Dendritic cell treated with granulocyte-macrophage colony-stimulating factor and Interleukin-4, amounts not matched to agents 40 ng/mL and 50 ng/mL, for 4 days (primary cell): ENCODE measurements at regions not wholly inside any gene's neighbourhood (a gene's known extent, or its start where the extent isn't known, plus 50 kb on each side); places are given as distances from the start of the nearest gene placed in this dataset.

Experiments used
- H3K27ac Mint-ChIP-seq: one replicate; pipeline ENCODE4 v1.8.0; 2022; ENCODE audit warnings: mild to moderate bottlenecking, mixed read lengths
- H3K27me3 Mint-ChIP-seq: one replicate; pipeline ENCODE4 v1.8.0; 2022; ENCODE audit warnings: mild to moderate bottlenecking, mixed read lengths
- H3K36me3 Mint-ChIP-seq: one replicate; pipeline ENCODE4 v1.8.0; 2022; ENCODE audit warnings: low read depth, mixed read lengths
- H3K4me1 Mint-ChIP-seq: one replicate; pipeline ENCODE4 v1.8.0; 2022; ENCODE audit warnings: low read depth, mixed read lengths
- H3K4me3 Mint-ChIP-seq: one replicate; pipeline ENCODE4 v1.8.0; 2022; ENCODE audit warnings: mild to moderate bottlenecking, moderate library complexity, mixed read lengths
- H3K9me3 Mint-ChIP-seq: one replicate; pipeline ENCODE4 v1.8.0; 2022; ENCODE audit warnings: mixed read lengths
- intact Hi-C: fragments of 100-400 bp; cut with micrococcal nuclease; formaldehyde crosslinking; loops from one replicate; pipeline ENCODE4 v1.15.0; 2022

DNA sequence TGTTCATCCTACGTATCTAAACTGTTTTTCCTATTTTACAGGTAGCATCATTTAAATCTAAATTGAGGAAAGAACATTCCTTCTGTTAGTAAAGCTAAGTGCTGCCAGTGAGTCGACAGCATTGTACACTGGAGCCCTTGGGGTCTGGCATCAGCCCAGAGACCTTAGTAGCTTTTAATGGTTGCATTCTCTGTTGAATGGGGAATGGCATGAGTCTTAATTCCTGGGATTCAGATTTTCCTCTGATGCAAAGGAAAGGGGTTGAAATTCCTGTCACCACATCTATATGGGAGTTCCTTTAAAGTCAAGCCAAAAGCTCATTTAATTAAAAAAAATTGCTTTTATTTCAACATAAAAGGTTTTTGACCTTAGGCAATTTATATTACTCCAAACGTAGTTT is 148.4 kb upstream of the GBE1 start:
- intact Hi-C loops, result loop anchor here (10.0 kb wide), 1 partner anchor 225 kb away; no protein-coding TSS in a partner anchor
- Mint-ChIP-seq H3K36me3 (no peaks in the 10 kb centered on the region), H3K27ac (no peak overlapping the region), H3K4me3 (no peak overlapping the region), H3K4me1 (peaks cover 14% of the 10 kb centered on the region), H3K9me3 (peaks cover 7% of the 10 kb centered on the region), H3K27me3 (no peaks in the 10 kb centered on the region)

DNA sequence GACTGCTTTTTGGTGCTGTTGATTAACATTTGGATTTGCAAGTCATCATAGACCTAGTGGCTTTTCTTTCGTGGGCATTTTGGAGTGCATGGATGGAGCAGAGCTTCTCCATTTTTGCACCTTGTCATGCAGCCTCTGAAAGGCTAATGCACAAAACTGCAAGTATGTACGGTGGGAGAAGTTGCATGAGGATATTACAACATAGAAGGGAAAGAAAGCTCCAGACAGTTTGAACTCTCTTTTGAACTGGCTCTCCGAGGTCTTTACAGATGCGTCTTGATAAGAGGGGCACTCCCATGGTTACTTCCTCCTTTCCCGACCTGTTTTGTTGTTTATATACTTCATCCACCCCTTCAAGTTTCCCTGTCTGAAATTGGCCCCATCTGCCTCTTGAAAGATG is 147.1 kb upstream of the GBE1 start:
- Mint-ChIP-seq H3K36me3 (no peaks in the 10 kb centered on the region), H3K27me3 (no peaks in the 10 kb centered on the region), H3K4me3 (no peak overlapping the region), H3K9me3 (peaks cover 7% of the 10 kb centered on the region), H3K27ac (no peak overlapping the region), H3K4me1 (peaks cover 14% of the 10 kb centered on the region)
- intact Hi-C loops, result loop anchor here (10.0 kb wide), 1 partner anchor 226 kb away; no protein-coding TSS in a partner anchor

DNA sequence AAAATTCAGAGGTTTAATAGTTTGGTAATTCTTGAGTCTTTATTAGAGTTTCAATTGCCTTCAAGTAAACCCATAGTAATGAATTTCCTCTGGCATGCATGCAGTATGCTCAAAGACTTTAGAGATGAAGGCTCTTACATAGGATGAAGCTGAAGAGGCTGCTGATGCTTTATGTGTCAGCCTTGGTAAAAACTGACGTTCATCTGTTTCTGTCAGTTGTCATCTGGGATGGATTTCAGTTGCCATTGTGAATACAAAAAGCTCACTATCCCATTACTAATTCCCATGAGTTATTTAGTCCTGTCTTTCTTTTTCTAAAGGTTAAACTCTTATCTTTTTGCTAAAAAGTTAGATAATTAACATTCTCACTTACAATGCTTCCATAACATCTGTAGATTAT is 136.9 kb upstream of the GBE1 start:
- H3K4me3 Mint-ChIP-seq, result no peak overlapping the region
- H3K4me1 Mint-ChIP-seq, result no peaks in the 10 kb centered on the region
- no peaks in the 10 kb centered on the region for H3K27me3 Mint-ChIP-seq
- intact Hi-C loops, result no loop called here
- no peaks in the 10 kb centered on the region for H3K36me3 Mint-ChIP-seq
- no peak overlapping the region for H3K27ac Mint-ChIP-seq
- H3K9me3 Mint-ChIP-seq, result no peaks in the 10 kb centered on the region

DNA sequence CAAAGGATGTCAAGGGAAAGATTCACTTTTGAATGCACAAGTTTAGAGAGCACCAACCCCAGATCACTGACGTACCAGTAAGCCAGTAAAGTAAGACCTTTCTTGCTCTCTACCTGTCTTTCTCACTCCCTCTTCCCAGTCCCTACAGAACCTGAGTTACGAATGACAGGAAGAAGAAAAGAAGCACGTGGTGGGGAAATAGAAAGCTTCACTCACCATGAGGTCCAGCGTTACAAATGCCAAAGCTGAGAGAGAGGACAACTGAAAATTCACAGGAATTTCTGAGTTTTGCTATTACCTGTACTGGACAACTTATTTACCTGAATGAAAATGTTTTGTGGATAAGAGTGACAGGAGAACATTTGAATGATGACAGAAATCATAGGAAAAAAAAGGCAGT is 133.2 kb upstream of the GBE1 start:
- intact Hi-C loops, result no loop called here
- Mint-ChIP-seq H3K27me3 (no peaks in the 10 kb centered on the region), H3K4me1 (no peaks in the 10 kb centered on the region), H3K9me3 (no peaks in the 10 kb centered on the region), H3K4me3 (no peak overlapping the region), H3K36me3 (no peaks in the 10 kb centered on the region), H3K27ac (no peak overlapping the region)

DNA sequence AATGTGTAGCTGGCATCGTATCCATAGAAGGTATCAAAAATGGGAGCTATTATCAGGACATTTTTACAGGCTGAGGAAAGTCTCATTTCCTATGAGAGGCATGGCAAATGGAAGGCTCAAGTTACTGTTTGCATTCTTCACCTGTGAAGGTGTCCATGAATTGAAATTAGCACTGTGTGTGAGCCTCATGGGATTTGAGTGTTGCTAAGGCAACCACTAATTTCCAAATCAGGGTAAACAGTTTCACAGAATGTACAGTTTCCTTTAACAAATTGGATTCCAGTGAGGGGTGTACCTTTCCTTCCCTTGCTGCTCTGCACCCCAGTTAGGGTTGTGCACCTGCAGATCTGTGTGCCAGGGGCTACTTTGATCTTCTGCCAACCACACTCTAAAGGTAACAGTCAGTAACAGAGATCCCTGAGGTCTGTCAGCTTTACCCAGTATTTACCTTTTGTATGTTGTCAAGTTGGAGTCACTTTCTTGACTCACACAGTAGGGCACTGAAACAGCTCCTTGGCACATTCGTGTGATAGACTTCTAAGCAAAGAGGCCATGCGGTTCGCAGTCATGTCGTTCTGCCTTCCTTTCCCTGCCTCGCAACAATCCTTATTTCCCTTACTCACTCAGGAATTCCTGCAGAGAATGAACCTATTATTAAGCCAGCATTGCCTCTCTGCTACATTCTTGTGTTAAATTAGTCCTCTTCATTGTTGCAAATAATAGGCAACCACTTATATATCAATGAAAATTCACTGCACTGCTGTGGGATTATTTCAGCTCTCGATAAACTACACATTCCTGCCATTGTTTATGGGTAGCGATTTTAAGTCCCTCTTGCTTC is 129.8 kb upstream of the GBE1 start:
- H3K27me3 Mint-ChIP-seq, result no peaks in the 10 kb centered on the region
- H3K9me3 Mint-ChIP-seq, result no peaks in the 10 kb centered on the region
- H3K4me1 Mint-ChIP-seq, result no peaks in the 10 kb centered on the region
- H3K4me3 Mint-ChIP-seq, result no peak overlapping the region
- no peak overlapping the region for H3K27ac Mint-ChIP-seq
- intact Hi-C loops, result no loop called here
- no peaks in the 10 kb centered on the region for H3K36me3 Mint-ChIP-seq

DNA sequence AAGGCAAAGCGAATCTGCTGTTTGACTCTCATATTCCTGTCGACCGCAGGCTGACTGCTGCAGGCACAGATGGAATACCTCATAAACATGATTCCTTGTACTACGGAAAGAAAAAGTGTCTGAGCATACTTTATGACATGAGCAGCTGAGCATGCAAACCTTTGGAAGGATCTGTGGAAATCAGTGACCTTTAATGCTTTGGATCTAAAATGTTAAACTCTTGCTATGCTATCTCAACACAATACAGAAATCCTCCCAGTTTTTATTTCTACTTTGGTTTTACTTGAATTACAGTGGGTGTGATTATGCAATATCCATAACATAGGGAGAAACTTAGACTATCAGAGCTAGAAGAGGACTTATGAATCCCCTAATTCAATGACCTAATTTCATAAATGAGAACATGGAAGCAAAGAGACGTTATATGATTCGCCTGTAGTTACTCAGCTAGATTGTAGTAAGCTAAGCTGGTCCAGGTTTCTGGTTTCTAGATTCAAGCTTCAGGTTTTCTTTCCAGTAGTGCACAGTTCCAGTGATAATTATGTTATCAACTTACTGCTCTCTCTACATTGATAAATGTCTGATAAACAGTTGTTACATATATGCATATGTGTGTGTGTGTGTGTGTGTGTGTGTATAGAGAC is 127.6 kb upstream of the GBE1 start:
- intact Hi-C loops, result no loop called here
- no peaks in the 10 kb centered on the region for H3K9me3 Mint-ChIP-seq
- no peaks in the 10 kb centered on the region for H3K36me3 Mint-ChIP-seq
- no peaks in the 10 kb centered on the region for H3K4me1 Mint-ChIP-seq
- no peaks in the 10 kb centered on the region for H3K27me3 Mint-ChIP-seq
- H3K4me3 Mint-ChIP-seq, result no peak overlapping the region
- no peak overlapping the region for H3K27ac Mint-ChIP-seq

DNA sequence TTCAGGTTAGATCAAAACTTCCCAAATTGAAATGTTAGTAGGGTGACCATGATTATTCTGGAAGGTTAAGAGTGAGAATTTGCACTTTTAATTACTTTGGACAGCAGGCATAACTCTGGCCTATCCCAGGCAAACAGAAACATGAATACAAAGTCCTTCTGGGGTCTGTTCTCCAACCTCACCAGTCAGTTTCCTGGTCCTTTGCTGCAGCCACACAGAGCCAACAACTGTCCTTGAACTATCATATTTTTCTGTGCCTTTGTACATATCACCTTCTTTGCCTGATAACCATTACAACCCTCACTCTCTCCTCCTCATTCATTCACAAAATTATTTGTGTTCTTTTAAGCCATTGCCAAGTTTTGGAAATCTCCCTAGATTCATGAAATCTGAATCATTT is 126.0 kb upstream of the GBE1 start:
- H3K27me3 Mint-ChIP-seq, result no peaks in the 10 kb centered on the region
- intact Hi-C loops, result no loop called here
- H3K4me3 Mint-ChIP-seq, result no peak overlapping the region
- H3K36me3 Mint-ChIP-seq, result no peaks in the 10 kb centered on the region
- H3K9me3 Mint-ChIP-seq, result no peaks in the 10 kb centered on the region
- H3K4me1 Mint-ChIP-seq, result no peaks in the 10 kb centered on the region
- no peak overlapping the region for H3K27ac Mint-ChIP-seq

DNA sequence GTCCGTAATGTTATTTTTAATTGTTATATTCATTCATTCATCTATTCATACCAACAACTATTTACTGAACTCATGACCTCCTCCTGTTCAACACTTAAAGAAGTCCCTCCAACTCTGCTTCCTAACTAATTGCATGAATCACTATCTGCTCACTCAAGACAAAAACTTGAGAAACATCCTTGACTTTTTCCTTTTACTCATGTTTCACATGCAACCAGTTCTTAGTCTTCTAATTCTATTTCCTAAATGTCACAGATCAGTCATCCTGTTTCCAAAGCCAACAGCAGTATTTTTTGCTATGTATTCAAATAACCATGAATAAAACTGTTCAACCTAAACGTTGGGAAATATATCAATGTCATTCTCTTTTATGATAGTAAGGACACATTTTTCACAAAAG is 124.6 kb upstream of the GBE1 start:
- intact Hi-C loops, result no loop called here
- no peak overlapping the region for H3K27ac Mint-ChIP-seq
- no peaks in the 10 kb centered on the region for H3K36me3 Mint-ChIP-seq
- no peaks in the 10 kb centered on the region for H3K27me3 Mint-ChIP-seq
- H3K9me3 Mint-ChIP-seq, result no peaks in the 10 kb centered on the region
- H3K4me1 Mint-ChIP-seq, result no peaks in the 10 kb centered on the region
- no peak overlapping the region for H3K4me3 Mint-ChIP-seq

DNA sequence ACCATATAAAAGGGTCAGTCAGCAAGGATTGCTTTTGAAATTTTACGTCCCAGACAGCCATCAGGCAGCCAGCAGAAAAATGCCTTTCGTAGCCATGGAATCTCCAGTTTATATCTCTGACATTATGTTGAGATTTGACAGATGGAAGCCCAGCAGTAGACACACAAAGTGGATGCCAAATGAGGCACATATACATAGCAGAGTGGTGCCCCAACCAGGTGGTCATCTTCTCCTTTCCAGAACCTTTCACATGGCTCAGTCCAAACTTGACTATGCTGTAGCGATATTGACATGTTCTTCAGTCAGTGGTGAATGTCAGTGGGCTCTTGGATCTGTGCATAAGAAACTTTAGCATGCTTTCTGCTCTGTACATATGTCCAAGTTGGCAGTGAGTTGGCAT is 123.3 kb upstream of the GBE1 start:
- H3K4me1 Mint-ChIP-seq, result no peaks in the 10 kb centered on the region
- H3K9me3 Mint-ChIP-seq, result peaks cover 2% of the 10 kb centered on the region
- H3K27me3 Mint-ChIP-seq, result no peaks in the 10 kb centered on the region
- intact Hi-C loops, result no loop called here
- no peaks in the 10 kb centered on the region for H3K36me3 Mint-ChIP-seq
- H3K4me3 Mint-ChIP-seq, result no peak overlapping the region
- H3K27ac Mint-ChIP-seq, result no peak overlapping the region

DNA sequence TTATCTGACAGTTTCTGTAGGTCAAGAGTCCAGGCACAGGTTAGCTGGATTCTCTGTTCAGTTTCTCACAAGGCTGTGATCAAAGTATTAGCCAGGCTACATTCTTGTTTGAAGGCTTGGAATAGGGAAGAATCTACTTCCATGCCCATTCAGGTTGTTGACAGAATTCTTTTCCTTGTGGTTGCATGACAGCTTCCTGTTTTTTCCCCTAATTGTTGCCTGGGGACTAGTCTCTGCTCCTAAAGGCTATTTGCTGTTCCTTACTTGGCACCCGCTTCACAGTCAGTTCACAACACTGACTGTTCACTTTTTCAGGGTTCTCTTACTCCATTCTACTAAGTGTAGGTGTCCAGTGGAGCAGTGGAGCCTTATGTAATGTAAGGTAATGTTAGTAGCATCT is 115.4 kb upstream of the GBE1 start:
- intact Hi-C loops, result no loop called here
- Mint-ChIP-seq H3K4me3 (no peak overlapping the region), H3K36me3 (no peaks in the 10 kb centered on the region), H3K9me3 (peaks cover 12% of the 10 kb centered on the region), H3K27me3 (no peaks in the 10 kb centered on the region), H3K4me1 (no peaks in the 10 kb centered on the region), H3K27ac (no peak overlapping the region)

DNA sequence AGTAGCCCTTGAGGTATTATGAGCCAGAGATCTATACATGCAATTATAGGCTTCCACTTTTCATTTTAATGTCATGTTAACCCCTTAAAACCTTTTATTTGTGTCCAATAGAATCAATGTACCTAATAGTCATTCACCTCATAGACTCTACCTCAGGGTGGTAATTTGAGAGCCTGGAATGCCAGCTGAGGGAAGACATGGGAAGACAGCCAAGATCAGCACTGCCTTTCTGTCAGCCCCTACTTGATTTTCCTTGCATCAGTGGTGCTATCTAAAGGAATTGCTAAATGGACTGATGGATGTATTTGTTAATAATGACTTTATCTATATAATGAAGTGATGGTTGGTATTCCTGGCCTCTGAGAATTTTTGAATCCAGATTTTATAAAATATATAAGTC is 113.3 kb upstream of the GBE1 start:
- H3K4me1 Mint-ChIP-seq, result no peaks in the 10 kb centered on the region
- no peak overlapping the region for H3K4me3 Mint-ChIP-seq
- H3K36me3 Mint-ChIP-seq, result no peaks in the 10 kb centered on the region
- intact Hi-C loops, result no loop called here
- peaks cover 10% of the 10 kb centered on the region for H3K9me3 Mint-ChIP-seq
- H3K27ac Mint-ChIP-seq, result no peak overlapping the region
- H3K27me3 Mint-ChIP-seq, result no peaks in the 10 kb centered on the region

DNA sequence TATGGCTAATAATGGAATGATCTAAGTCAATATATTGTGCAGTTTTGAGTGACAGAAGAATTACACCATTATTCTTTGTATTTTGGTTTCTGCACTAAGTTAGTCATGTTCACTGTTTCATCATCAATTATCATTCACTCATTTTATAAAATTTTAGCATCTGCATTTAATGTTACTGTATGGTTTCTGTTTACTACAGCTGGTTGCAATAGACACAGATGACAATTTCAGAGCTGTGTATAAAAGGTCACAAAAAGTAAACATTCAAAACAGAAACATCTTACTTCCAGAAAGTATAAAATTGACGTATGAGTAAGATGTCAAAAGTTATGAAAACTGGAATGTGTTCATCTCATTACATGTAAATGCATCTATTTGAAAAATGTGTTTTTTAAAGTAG is 111.1 kb upstream of the GBE1 start:
- no peaks in the 10 kb centered on the region for H3K4me1 Mint-ChIP-seq
- no peaks in the 10 kb centered on the region for H3K27me3 Mint-ChIP-seq
- H3K36me3 Mint-ChIP-seq, result no peaks in the 10 kb centered on the region
- no peaks in the 10 kb centered on the region for H3K9me3 Mint-ChIP-seq
- H3K27ac Mint-ChIP-seq, result no peak overlapping the region
- no peak overlapping the region for H3K4me3 Mint-ChIP-seq
- intact Hi-C loops, result no loop called here

DNA sequence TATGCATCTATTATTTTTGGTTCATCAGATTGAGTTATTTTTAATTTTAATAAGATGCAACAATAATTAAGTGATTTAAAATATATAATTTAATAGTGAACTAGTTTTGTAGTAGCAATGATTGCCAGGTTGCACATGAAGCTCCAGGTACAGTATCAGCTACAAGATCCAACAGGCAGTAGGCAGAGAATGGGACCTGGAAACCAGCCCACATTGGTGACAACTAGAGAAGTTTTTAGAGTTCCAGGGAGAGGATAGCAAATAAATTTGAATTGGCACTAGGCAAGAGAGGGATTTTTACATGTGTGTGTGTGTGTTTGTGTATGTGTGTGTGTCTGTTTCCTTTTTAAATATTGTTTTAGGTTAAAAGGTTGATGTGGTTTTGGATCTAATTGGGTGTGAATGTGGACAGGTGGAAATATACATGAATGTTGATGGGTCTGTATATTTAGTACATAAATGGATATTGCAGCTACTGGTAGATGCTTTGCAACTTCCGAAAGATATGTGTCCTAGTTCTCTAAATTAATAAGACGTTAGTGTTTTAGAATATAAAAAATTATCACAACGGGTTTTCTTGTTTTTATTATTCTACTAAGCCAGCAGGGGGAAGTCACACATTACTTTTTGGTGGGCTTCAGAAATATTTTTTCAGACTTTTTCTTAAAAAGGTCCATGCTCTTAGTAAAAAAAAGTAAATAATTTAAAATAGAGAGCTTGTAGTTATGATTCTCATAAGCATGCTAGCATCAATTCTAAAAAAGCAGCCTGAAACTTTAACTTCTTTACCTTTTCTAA is 110.1 kb upstream of the GBE1 start:
- Mint-ChIP-seq H3K9me3 (no peaks in the 10 kb centered on the region), H3K27ac (no peak overlapping the region), H3K4me3 (no peak overlapping the region), H3K4me1 (no peaks in the 10 kb centered on the region), H3K27me3 (no peaks in the 10 kb centered on the region), H3K36me3 (no peaks in the 10 kb centered on the region)
- intact Hi-C loops, result no loop called here

DNA sequence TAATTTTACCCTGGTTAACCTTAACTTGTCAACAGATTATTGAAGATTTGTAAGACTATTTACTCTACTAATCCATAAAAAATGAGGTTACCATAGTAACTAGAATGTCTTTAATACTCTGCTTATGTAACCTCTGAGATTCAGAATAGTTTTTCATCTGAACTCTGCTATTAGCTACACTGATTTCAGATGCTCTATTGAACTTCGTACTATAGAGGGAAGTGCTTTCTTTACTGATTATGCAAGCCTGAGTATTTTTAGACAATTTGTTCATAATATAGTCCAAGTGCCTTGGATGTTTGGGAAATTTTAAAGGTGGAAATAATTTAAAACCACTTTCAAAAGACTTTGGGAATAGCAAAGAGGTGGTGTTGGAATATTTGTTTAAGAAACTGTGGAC is 107.9 kb upstream of the GBE1 start:
- Mint-ChIP-seq H3K27ac (no peak overlapping the region), H3K4me3 (no peak overlapping the region), H3K36me3 (no peaks in the 10 kb centered on the region), H3K27me3 (no peaks in the 10 kb centered on the region), H3K4me1 (no peaks in the 10 kb centered on the region), H3K9me3 (no peaks in the 10 kb centered on the region)
- intact Hi-C loops, result no loop called here
